ENCODE measurements at regions not wholly inside any gene's neighbourhood (a gene's known extent, or its start where the extent isn't known, plus 50 kb on each side); places are given as distances from the start of the nearest gene placed in this dataset.
"Not testable (repeated sequence)": the region's sequence is repeated elsewhere in the genome, so short reads cannot be mapped to it uniquely, and the experiment has no call there.

DNA sequence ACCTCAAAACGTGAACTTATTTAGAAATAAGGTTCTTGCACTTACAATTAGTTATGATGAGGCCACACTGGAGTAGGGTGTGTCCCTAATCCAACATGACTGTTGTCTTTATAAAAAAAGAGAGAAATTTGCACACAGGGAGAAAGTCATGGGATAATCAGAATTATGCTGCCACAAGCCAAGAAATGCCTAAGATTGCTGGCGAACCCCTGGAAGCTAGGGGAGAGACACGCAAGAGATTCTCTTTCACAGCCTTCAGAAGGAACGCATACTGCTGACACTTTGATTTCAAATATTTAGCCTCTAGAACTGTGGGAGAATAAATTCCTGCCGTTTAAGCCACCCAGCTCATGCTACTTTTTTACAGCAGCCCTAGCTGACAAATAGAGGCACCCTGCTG, 138.3 kb downstream of the CCDC71L start:
- no peak for DNase-seq

DNA sequence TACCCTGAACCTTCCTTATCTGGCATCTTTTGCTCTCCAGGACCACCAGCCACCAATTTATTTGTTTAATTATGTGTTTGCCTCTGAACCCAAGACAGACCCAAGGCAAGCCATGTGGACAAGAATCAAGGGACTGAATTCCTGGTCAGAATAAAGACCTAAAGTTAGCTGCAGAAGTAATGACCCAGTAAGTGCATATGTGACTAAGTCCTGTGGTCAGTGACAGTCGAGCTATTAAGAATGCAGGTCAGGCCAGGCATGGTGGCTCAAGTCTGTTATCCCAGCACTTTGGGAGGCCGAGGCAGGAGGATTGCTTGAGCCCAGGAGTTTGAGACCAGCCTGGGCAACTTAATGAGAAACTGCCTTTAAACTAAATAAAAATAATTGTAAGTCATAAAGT, 139.4 kb downstream of the CCDC71L start:
- DNase-seq, result no peak

DNA sequence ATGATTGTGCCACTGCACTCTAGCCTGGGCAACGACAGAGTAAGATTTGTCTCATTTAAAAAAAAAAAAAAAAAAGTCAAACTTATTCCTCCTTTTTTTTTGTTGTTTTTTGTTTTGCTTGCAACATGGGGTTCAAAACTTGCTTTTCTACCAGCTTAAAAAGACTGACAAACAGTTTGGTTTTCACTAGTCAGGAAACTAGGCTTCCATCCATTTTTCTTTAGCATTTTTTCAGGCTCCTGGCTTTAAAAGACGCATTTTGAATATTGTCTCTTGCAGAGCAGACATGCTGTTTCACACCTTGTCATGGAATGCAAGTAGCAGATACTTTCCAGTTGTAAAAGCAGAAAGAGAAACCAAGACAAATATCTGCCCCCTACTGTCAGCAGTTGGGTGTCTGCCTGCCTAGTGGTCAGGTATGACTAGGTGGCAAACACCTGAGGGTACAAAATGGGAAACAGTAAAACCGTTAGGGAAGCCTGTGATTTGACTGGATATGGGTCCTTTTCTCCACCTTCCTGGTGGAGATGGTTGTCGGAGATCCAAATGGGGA, 139.9 kb downstream of the CCDC71L start:
- DNase-seq, result no peak

DNA sequence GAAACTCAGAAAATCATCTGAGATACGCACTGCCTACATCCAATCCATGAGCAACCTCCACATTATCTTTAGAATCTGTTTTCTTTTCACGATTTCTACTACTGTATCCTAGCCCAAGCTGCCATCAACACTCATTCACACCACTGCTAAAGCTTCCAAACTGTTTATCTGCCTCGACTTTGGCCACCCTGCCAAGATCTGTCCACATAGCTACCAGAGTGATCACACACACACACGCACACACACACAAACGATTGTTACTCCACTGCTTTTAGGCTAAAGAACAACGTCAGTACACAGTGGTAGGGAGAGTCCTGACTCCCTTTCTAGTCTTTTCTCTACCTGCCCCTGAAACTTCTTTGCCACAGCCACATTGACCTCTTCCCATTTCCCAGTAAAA, 142.0 kb downstream of the CCDC71L start:
- DNase-seq, result no peak

DNA sequence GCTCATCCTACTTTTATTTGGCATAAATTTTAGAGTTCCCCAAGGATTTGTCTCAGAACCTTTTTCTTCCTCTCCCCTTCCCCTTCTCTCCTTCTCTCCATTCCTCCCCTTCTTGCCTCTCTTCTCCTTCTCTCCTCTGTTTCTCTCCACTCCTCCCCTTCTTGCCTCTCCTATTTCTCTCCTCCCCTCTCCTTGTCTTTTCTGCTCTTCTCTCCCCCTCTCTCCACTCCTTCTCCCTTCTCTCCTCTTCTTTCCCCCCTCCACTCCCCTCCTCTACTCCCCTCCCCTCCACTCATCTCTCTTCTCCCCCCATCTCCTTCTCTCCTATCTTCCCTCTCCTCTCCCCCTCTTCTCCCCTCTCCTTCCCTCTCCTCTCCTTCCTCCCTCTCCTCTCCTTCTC, 142.7 kb downstream of the CCDC71L start:
- no peak for DNase-seq

DNA sequence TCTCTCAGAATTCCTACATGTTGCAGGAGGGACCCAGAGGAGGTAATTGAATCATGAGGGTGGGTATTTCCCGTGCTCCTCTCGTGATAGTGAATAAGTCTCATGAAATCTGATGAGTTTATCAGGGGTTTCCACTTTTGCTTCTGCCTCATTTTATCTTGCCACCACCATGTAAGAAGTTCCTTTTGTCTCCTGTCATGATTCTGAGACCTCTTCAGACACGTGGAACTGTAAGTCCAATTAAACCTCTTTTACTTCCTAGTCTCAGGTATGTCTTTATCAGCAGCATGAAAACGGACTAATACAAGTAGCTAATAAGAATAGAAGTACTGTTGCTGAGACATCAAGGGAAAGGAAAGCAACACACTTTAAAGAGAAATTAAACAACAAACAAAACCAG, 143.4 kb downstream of the CCDC71L start:
- DNase-seq, result no peak

DNA sequence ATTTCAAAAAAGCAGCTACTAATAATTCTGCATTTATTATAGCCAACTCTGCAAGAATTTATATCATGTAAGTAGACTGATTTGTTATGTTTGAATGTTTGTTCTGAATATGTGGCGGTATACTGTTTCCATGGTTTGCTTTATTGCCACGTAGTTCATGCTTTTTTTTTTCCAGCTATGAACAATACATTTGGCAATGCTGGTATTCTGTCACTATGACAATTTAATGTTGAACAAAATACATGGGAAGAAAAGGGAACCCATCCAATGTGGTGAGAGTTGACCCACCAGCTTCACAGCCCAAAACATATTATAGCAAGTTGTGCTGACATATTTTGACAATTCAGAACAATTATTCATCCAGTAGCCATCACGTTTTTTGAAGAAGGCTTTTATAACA, 145.6 kb downstream of the CCDC71L start:
- DNase-seq, result no peak

DNA sequence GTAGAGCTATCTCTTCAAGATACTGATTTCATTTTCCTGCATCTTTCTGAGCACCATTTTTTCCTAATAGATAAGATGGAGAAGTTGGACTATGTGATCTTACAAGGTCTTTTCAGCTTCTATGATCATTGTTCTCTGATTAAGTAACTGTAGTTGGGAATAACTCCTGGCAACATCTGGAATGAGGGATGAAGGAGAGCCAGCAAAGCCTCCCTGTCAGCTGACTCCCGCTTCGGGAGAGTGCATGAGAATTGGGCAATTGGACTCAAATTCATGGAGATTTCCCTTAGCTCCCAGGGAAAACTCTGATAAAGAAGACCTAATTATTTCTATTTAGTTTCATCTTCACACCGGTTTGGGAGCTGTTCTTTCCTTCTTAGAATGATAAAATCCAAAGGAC, 146.1 kb downstream of the CCDC71L start:
- no peak for DNase-seq

DNA sequence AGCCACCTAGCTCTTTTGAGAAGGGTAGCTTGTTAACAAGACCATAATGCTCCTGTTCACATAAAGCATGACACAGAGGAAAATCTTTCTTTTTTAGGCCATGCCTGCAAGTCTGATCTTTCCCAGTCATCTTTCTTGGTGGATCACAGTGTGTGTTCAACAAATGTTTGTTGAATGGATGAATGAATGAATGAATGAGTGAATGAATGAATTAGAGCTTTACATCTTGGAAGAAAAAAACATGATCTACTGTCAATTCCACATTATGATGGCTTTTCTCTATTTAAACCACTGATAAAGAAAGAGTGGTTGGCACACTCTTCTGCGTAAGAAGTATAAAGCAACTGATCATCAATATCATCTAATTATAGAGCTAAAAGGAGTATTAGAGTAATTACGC, 148.7 kb downstream of the CCDC71L start:
- DNase-seq, result no peak

DNA sequence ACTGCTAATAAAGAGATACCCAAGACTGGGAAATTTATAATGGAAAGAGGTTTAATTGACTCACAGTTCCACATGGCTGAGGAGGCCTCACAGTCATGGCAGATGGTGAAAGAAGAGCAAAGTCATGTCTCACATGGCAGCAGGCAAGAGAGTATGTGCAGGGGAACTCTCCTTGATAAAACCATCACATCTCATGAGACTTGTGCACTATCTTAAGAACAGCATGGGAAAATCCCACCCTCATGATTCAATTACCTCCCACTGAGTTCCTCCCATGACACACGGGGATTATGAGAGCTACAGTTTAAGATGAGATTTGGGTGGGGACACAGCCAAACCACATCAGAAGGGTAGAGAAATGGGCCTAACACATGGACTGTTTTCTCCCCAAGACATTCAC, 156.3 kb downstream of the CCDC71L start:
- DNase-seq, result no peak

DNA sequence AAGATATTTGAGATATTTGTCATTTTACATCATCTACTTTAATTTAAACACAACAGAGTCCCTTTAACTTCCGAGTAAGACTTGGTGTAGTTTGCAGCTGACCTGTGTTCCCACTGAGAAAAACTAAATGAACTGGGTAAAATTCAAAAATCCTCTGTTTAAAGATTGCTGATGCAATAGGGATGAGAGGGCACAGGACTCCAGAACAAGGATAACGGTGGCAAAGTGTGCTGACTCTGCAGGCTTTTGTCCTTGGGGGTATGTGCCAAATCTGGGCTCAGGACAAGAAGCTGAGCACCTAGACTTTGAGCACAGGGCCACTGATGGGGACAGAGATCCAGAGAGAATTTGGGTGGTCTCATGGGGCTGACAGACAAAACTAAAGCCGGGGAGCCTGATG, 156.8 kb downstream of the CCDC71L start:
- no peak for DNase-seq

DNA sequence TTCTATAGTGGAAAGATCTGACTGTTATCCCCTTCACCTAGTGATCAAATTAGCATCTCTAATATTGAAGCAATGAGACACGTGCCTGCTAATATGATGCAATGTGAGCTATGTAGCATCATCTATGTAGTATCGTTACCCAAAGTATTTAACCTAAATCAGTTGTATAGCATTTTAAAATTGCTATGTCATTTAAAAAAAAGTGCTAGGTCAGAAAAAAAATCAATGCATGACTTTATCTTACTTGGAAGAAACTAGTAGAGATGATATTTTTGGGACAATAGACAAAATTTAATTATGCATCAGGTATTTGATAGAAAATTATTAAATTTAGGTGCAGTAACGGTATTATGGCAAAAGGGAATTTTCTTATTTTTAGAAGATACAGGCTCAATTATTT, 157.3 kb downstream of the CCDC71L start:
- DNase-seq, result no peak

DNA sequence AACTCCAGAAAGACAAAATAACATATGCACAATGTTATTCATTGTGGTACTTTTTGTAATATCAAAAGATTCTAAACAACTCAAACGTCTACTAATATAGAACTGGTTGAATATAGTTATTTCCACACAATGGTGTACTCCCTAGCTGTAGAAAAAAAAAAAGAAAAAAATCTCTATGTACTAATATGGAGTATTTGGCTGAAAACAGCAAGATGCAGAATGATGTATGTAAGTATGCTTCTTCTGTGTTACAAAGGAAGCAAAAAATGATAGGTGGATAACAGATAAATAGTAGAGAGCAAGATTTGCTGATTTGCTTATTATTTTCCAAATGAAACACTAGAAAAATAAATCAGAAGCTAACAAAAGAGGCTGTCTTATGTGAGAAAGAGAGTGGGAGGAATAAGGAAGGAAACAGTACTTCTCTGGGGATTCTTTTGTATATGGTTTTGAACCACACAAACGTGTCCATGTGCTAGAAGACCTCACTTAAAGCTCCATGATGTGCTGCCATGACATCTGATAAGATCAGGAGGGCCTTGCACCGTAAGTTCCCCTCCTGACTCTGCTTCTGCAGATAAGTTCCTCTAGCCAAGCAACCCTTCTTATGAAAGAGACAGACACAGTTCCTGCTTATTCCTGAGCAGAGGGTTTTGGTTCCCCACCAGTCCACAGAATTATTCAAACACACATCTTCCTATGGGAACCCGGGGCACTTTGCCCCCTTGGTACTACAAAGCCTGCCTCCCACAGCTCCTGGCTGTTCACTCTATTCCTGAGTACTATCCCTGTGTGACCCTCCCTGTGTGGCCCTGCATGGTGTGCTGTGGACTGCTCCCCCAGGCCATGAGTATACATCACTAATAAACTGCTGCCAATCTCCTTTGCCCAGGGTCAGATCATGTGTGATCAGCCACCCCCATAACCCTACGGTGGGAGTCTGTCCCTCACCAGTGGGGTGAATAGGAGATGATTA, 159.1 kb downstream of the CCDC71L start:
- no peak for DNase-seq

DNA sequence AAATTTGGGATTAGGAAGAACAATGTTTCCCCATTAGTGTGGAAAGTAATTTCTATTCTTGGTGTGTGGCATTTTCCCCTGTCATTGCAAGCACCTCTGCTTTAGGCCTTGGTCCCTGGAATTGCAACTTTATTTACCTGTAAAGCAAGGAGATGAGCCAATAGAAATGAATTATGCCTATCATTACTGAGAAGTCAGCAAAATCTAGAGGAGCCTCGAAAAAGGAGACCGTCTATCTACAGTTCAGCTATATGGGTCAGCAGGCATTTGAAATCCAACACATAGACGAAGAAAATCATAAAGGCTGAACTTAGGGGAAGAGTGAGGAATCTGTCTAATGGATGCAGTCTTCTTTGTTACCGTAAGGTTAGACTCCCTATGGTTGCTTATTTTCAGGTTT, 161.1 kb downstream of the CCDC71L start:
- no peak for DNase-seq

DNA sequence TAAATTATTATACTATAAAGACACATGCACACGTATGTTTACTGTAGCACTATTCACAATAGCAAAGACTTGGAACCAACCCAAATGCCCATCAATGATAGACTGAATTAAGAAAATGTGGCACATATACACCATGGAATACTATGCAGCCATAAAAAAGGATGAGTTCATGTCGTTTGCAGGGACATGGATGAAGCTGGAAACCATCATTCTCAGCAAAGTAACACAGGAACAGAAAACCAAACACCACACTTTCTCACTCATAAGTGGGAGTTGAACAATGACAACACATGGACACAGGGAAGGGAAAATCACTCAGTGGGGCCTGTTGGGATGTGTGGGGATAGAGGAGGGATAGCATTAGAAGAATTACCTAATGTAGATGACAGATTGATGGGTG, 163.0 kb downstream of the CCDC71L start:
- DNase-seq, result not testable (repeated sequence)

DNA sequence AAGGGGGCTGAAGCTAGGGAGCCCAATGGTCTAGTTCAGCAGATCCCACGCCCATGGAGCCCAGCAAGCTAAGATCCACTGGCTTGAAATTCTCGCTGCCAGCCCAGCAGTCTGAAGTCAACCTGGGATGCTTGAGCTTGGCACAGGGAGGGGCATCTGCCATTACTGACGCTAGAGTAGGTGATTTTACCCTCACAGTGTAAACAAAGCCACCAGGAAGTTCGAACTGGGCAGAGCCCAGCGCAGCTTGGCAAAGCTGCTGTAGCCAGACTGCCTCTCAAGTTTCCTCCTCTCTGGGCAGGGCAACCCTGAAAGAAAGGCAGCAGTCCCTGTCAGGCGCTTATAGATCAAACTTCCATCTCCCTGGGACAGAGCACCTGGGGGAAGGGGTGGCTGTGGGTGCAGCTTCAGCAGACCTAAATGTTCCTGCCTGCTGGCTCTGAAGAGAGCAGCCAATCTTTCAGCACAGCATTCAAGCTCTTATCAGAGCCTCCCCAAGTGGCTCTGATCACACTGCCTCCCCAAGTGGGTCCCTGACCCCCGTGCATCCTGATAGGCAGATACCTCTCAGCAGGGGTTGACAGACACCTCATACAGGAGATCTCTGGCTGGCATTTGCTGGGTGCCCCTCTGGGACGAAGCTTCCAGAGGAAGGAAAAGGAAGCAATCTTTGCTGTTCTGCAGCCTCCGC, 167.8 kb downstream of the CCDC71L start:
- no peak for DNase-seq

DNA sequence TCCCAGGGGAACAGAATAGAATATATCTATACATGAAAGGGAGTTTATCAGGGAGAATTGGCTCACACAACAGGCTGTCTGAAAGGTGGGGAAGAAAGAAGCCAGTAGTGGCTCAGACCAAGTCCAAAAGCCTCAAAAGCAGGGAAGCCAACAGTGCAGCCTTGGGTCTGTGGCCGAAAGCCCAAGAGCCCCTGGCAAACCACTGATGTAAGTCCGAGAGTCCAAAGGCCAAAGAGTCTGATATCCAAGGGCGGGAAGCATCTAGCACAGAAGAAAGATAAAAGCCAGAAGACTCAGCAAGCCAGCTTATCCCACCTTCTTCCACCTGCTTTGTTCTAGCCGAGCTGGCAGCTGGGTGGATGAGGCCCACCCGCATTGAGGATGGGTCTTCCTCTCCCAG, 172.5 kb downstream of the CCDC71L start:
- DNase-seq, result no peak

DNA sequence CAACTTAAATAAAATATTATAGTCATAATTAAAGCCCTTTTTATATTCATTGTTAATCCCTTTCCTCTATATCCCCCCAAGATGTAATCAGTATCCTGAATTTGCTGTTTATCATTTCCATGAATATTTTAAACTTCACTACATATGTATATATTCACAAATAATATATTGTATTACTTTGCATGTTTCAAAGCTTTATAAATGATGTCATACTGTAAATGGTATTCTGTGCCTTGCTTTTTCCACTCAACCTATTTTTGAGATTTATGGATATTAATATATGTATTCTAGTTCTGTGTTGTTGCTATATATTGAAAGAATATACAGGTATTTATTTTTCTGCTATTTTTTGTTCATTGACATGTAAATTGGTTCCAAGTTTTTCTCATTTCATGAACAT, 173.1 kb downstream of the CCDC71L start:
- DNase-seq, result no peak

DNA sequence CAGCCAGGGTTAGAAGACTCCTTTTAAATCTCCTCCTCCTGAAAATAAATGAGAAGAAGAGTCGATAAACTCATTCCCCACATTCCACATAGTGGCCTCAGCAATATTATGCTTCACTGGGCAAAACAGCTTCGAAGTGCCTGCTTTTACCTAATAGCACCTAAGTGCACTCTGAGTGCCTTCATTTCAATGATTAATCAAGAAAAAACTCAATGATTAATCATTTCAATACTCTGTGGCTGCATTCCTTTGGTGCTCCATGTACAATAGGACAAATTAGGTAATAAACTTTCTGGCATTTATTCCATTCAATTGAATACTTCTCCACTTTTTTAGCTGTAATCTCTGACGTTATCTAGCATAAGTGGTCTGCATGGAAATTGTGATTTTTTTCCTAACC, 174.6 kb downstream of the CCDC71L start:
- no peak for DNase-seq

DNA sequence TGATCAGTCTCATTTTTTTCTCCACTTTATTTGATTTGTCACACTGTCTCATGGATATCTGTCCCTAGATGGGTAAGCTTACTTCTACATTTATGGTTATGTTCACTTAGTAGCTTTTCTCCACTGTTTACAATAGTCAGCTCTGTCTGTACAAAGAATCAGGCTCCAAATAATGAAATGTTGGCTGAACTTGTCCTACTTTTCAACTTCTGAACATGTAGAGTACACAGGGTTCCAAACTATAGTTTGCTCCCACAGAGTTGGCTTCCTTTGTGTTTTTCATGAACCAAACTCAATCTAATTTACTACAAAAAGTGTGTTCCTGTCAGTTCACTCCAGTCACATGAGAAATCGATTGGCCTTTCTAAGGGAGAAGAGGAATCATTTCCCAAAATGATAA, 175.0 kb downstream of the CCDC71L start:
- no peak for DNase-seq

DNA sequence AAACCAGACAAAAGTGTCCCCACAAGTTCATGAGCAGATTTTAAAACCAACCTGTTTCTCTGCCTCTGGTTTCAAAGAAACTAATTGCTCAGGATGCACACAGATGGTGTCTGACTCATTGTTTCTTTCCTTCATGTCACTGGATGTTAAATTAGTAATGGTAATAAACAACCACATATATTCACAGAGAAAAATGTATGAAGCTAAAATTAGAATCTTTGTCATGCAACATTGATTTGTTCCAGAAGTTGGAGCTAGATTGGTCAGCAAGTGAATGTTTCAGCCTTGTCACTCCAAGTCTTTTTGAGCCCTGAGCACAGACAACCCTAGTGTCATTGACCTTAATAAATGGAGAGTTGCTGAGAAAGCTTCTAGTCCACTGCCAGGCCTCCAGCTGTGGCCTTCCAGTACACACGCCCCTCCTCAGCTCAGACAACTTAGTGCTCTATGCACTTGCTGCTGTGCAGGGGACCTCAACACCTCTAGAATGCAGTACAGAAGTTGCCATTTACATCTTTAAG, 175.9 kb downstream of the CCDC71L start:
- no peak for DNase-seq

DNA sequence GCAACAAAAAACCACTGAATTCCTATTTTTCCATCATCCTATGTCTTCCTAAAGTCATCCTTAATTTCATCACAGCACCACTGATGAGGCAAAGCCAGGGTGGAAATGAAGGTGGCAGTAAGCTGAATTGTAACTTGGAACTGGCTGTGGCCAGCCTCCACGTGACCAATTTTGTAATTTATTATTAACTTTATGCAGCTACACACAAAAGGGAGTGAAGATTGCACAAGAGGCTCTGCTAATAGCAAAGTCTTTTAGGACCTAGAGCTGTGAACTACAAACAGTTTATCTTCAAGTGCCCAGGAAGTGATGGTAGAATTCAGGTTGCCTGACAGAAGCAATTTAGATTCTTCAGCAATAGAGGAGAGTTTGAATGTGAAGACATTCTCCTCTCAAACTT, 176.4 kb downstream of the CCDC71L start:
- no peak for DNase-seq

DNA sequence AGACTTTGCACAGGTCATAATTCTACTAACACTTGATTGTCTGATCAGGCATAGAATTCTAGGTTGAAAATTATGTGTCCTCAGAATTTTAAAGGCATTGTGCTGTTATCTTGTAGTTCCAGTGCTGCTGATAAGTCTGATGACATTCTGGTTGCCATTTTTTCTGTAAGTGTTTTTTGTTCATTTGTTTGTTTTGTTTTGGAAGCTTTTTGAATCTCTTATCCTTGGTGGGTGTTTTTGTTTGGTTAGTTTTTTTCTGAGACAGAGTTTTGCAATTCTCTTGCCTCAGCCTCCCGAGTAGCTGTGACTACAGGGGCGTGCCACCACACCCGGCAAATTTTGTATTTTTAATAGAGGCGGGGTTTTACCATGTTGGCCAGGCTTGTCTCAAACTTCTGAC, 178.9 kb downstream of the CCDC71L start:
- no peak for DNase-seq

DNA sequence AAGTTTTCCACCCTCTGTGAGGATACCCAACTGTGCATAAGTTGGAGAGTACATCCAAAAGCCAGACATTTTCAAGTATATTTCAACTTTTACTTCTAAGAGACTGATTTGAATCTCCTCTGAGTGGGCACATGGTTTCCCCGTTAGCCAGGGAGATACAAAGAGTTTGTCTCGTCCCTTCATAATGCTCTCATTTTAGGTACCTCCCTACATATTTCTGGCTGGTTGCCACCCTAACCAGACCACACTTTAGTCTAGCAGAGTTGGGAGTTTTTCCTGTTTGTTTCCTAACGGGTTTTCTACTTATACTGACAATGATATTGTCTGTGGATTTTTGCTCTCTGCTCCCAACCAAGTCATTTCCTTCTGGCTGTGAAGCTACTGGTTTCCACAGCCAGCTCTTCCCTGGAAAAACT, 180.3 kb downstream of the CCDC71L start:
- DNase-seq, result no peak
